Vagina (tissue), 2 donors: ENCODE measurements at regions not wholly inside any gene's neighbourhood (a gene's known extent, or its start where the extent isn't known, plus 50 kb on each side); places are given as distances from the start of the nearest gene placed in this dataset.

Source experiments
- POLR2A ChIP-seq, 2 donors: fragments of 450-650 bp; IDR thresholded peaks; one replicate each; pipeline ENCODE4 v1.6.1; 2017; ENCODE audit warnings: antibody characterized with exemption in 2 of 2, mild to moderate bottlenecking in 2 of 2, moderate library complexity in 2 of 2
- POLR2AphosphoS5 ChIP-seq, 2 donors: sonication (generic); formaldehyde crosslinking; IDR thresholded peaks; one replicate each; pipeline ENCODE4 v1.9.0; 2017; ENCODE audit warnings: antibody characterized with exemption in 2 of 2, mild to moderate bottlenecking in 2 of 2, low read depth in 1 of 2; ENCODE audit not compliant: insufficient read depth in 1 of 2
- TF ChIP-seq, protein P1 (sequence below), 3 experiments: fragments of 450-650 bp in 2 of 3; fragments of 200-600 bp in 1 of 3; sonication (generic) in 1 of 3; IDR thresholded peaks; one replicate each; pipeline ENCODE4 v1.5.1; 2017 to 2019; ENCODE audit warnings: antibody characterized with exemption in 3 of 3, mild to moderate bottlenecking in 2 of 3, moderate library complexity in 2 of 3

DNA sequence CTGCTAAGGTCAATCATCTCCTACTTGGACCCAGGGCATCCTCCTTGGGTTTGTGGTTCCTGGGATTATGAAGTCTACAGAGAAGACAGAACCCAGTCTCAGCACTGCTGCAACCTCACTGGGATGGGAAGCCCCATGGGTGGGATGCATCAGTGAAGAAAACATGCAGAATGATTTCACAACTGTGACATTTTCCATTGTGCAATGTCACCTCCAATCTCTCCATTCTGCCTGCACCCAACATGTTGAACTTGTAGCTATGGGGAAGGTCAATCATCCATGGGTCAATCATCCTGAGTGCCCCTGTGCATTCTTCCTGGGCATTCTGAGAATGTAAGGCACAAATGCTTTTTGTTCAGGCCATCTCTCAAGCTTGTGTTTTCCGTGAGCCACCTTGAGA is 1004.4 kb upstream of the TMEM132C start:
- TF ChIP-seq, protein P1, sequence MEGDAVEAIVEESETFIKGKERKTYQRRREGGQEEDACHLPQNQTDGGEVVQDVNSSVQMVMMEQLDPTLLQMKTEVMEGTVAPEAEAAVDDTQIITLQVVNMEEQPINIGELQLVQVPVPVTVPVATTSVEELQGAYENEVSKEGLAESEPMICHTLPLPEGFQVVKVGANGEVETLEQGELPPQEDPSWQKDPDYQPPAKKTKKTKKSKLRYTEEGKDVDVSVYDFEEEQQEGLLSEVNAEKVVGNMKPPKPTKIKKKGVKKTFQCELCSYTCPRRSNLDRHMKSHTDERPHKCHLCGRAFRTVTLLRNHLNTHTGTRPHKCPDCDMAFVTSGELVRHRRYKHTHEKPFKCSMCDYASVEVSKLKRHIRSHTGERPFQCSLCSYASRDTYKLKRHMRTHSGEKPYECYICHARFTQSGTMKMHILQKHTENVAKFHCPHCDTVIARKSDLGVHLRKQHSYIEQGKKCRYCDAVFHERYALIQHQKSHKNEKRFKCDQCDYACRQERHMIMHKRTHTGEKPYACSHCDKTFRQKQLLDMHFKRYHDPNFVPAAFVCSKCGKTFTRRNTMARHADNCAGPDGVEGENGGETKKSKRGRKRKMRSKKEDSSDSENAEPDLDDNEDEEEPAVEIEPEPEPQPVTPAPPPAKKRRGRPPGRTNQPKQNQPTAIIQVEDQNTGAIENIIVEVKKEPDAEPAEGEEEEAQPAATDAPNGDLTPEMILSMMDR (IDR thresholded peaks at IDR 0.05): no peak
- TF ChIP-seq POLR2AphosphoS5 (IDR thresholded peaks at IDR 0.05; ENCODE audit: insufficient read depth in 1 of 2, low read depth in 1 of 2): no peak
- no peak for TF ChIP-seq POLR2A (IDR thresholded peaks at IDR 0.05)
